Tibial artery (tissue), 4 donors: ENCODE measurements at regions not wholly inside any gene's neighbourhood (a gene's known extent, or its start where the extent isn't known, plus 50 kb on each side); places are given as distances from the start of the nearest gene placed in this dataset.

Source experiments
- DNase-seq, 2 donors: peaks; one replicate each; pipeline ENCODE4 v3.0.0-alpha.2; 2019
- H3K27ac ChIP-seq, 2 donors: fragments of 200-600 bp; sonication (generic) in 1 of 2; 1 replicate in 1 of 2; 2 replicates in 1 of 2; pipeline ENCODE4 v1.5.1; 2018 to 2019; ENCODE audit warnings: mild to moderate bottlenecking in 1 of 2
- H3K27me3 ChIP-seq, 2 donors: fragments of 200-600 bp; sonication (generic) in 1 of 2; one replicate each; pipeline versions ENCODE4 v1.5.1 to v1.6.0; 2016 to 2019
- H3K36me3 ChIP-seq, 3 donors: fragments of 200-600 bp; sonication (generic) in 2 of 3; one replicate each; pipeline ENCODE4 v1.5.1; 2016 to 2019; ENCODE audit warnings: mild to moderate bottlenecking in 2 of 3
- H3K4me1 ChIP-seq, 4 donors: fragments of 200-600 bp; sonication (generic) in 2 of 4; 1 replicate in 3 of 4; 2 replicates in 1 of 4; pipeline ENCODE4 v1.5.1; 2016 to 2019
- H3K4me3 ChIP-seq, 2 donors: fragments of 200-600 bp; sonication (generic) in 1 of 2; 1 replicate in 1 of 2; 2 replicates in 1 of 2; pipeline ENCODE4 v1.5.1; 2018 to 2019; ENCODE audit warnings: mild to moderate bottlenecking in 2 of 2
- H3K9me3 ChIP-seq, 3 donors: fragments of 200-600 bp; sonication (generic) in 1 of 3; one replicate each; pipeline ENCODE4 v1.5.1; 2016 to 2019
- intact Hi-C: fragments of 100-400 bp; cut with DNase I; formaldehyde crosslinking; loops from one replicate; pipeline ENCODE4 v1.15.0; 2023; ENCODE audit warnings: low total_unique reads
- TF ChIP-seq, protein P1 (sequence below), 2 experiments: fragments of 200-600 bp in 1 of 2; fragments of 450-650 bp in 1 of 2; IDR thresholded peaks; one replicate each; pipeline ENCODE4 v1.5.1; 2017 to 2019; ENCODE audit warnings: antibody characterized with exemption in 2 of 2, mild to moderate bottlenecking in 1 of 2, moderate library complexity in 1 of 2

DNA sequence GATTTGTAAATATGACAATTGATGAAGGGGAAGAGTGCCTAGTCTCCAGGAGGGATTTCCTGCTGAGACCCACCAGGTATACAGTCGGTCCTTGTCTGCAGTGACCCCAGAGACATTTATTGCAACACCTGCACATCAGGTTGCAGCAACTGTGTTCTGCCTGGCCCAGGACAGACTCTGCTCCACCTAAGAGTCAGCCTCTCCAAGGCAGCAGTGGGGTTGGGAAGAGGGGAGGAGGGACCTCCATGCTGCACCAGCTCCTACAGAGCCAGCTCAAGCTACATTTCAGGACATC lies 120.4 kb upstream of the IRF2BP2 start:
- DNase-seq = no peak
- Histone ChIP-seq H3K27me3 (no peaks in the 10 kb centered on the region), H3K36me3 (no peaks in the 10 kb centered on the region), H3K27ac (no peak overlapping the region), H3K9me3 (no peaks in the 10 kb centered on the region), H3K4me1 (peaks cover 0 to 30% (median 23%) of the 10 kb centered on the region in 4 donors), H3K4me3 (no peak overlapping the region)
- intact Hi-C loops = no loop called here
- TF ChIP-seq, protein P1, sequence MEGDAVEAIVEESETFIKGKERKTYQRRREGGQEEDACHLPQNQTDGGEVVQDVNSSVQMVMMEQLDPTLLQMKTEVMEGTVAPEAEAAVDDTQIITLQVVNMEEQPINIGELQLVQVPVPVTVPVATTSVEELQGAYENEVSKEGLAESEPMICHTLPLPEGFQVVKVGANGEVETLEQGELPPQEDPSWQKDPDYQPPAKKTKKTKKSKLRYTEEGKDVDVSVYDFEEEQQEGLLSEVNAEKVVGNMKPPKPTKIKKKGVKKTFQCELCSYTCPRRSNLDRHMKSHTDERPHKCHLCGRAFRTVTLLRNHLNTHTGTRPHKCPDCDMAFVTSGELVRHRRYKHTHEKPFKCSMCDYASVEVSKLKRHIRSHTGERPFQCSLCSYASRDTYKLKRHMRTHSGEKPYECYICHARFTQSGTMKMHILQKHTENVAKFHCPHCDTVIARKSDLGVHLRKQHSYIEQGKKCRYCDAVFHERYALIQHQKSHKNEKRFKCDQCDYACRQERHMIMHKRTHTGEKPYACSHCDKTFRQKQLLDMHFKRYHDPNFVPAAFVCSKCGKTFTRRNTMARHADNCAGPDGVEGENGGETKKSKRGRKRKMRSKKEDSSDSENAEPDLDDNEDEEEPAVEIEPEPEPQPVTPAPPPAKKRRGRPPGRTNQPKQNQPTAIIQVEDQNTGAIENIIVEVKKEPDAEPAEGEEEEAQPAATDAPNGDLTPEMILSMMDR (IDR thresholded peaks at IDR 0.05) = no peak

DNA sequence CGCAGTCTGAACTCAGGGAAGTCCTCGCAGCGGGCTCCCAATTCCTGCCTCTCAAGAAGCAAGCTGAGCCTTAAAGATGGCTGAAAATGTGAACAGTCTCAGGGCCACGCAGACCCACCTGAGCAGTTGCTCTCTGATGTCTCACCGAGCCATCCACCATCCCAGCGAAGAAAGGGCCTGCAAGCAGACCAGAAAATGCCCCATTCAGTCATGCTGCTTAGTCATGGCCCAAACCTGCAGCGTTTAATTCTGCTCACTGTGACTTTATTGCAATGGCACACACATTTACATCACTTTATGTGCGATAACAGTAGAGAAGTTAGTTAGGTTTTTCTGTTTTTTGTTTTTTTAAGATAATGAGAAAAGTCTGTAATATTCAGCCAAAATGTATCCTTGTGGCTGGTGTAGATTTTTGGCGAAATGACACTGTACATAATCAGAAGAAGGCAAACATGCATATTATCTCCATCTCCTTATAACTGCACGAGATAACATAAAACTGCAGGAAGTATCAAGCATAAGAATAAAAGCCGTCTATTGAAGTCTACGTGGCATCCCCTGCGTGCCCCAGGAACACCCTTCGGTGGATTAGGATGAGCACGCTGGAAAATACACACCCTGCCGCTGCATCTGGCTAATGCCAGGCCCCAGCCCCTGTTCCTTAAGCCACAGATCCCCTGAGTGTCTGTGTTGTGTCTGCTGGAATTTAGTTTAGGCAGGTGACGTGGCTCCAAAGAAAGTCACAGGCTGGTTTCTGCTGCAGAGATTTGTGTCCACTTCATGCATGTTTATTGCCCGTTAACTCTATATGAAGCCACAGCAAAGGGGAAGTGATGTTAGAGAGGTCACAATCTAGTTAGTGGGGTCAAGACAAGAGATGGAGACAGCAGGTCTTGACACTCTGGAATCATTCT lies 119.8 kb upstream of the IRF2BP2 start:
- H3K4me1 ChIP-seq = peaks cover 0 to 36% (median 29%) of the 10 kb centered on the region in 4 donors
- intact Hi-C loops = loop anchor here (5.0 kb wide), 1 partner anchor 352 kb away; no protein-coding TSS in a partner anchor
- no peak overlapping the region for H3K27ac ChIP-seq
- no peak overlapping the region for H3K4me3 ChIP-seq
- no peaks in the 10 kb centered on the region for H3K27me3 ChIP-seq
- H3K9me3 ChIP-seq = no peaks in the 10 kb centered on the region
- H3K36me3 ChIP-seq = no peaks in the 10 kb centered on the region
- TF ChIP-seq, protein P1 (IDR thresholded peaks at IDR 0.05) = no peak
- DNase-seq = no peak

DNA sequence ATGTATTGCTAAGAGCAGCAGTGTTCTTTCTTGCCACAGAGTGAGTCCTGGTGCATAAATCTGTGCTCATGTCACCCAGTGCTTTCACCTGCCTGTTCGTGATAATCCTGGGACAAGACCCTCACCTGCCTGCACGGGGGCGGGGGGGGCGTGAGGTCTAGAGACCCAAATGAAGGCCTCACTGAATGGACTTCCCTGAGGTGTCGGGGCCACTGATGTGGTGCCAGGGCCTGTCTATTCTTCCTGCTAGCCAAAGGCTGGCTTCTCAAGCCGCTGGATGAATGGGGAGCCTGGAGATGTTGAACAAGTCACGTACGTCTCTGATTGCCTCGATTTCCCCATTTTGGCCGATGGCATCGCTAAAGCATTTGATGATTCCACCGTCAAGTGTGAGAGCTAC lies 118.8 kb upstream of the IRF2BP2 start:
- Histone ChIP-seq H3K27ac (no peak overlapping the region), H3K27me3 (no peaks in the 10 kb centered on the region), H3K36me3 (no peaks in the 10 kb centered on the region), H3K9me3 (no peaks in the 10 kb centered on the region), H3K4me1 (peaks cover 0 to 41% (median 33%) of the 10 kb centered on the region in 4 donors), H3K4me3 (no peak overlapping the region)
- TF ChIP-seq, protein P1 (IDR thresholded peaks at IDR 0.05) = no peak
- intact Hi-C loops = loop anchor here (5.0 kb wide), 1 partner anchor 354 kb away; no protein-coding TSS in a partner anchor
- no peak for DNase-seq

DNA sequence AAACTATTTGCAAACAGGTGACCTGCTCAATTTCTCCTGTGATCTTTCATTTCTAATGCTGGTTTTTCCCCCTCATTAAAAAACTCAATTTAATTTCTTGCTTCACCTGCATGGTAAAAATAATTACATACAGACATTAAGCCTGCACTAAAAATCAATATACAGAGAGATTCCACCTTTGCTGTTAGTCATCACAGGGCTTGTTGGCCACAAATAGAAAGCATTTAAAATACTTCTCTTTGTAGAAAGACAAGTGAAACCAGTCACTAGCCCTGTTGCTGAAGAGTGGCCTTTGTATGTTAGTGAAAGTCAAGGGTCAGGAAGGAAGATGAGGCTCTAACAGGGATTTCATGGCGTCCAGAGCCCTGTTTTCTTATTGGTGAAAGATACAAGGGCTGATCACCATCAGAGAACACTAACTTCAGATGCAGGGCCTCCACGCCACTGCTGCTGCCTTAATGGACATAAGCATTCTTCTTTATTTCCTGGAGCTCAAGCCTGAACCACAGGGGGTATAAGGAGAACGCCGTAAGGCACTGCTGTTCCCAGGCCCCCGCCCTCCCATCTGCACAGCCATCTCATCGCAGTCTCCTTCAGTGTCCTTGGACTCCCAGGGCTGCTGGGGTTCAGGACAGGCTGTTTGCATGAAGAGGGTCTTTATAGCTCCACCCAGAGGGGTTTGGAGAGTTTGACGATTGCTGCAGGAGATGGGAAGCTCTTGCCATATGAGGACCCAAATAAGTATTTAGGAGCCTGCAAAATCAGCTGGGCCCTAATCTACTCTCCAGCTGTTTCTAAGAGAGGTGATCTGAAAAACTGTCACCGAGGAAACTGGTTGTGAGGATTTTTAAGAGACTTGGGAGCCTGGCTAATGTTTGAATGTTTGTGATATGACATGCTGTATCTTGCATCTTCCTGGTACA lies 117.3 kb upstream of the IRF2BP2 start:
- Histone ChIP-seq H3K4me3 (no peak overlapping the region), H3K27ac (peak overlapping the region; percentile 87 to 93), H3K4me1 (peaks cover 0 to 53% (median 47%) of the 10 kb centered on the region in 4 donors), H3K36me3 (no peaks in the 10 kb centered on the region), H3K27me3 (no peaks in the 10 kb centered on the region), H3K9me3 (no peaks in the 10 kb centered on the region)
- DNase-seq = no peak
- TF ChIP-seq, protein P1 (IDR thresholded peaks at IDR 0.05) = no peak
- intact Hi-C loops = loop anchor here (5.0 kb wide), 1 partner anchor 355 kb away; no protein-coding TSS in a partner anchor

DNA sequence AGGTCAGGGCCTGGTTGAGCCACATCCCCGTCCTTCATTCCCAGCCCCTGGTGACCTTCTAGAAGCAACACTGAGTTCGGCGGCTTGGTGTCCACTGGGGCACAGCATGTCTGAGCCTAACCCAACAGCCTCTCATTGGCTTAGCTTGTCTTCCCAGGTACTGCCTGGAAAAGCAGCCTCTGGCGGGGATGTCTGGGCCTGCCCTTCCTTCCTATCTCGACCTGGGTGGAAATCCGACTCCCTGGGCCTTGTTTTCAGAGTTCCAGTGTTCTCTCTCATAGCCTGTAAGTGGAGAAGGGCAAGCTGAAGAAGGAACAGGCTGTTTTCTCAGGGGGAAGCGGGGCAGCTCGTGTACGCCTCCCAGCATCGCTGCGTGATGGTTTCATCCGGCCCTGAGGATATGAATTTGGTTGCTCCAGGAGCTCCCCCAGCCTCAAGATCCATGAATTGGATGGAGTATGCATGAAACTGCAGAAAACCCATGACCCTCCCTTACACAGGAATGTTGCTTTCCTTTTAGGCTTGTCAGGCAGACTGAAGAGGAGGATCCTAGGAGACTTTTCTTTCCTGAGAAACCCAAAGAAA lies 116.5 kb upstream of the IRF2BP2 start:
- TF ChIP-seq, protein P1 (IDR thresholded peaks at IDR 0.05) = no peak
- intact Hi-C loops = loop anchor here (5.0 kb wide), 1 partner anchor 356 kb away; no protein-coding TSS in a partner anchor
- Histone ChIP-seq H3K27ac (peak overlapping the region; percentile 87 to 93), H3K36me3 (no peaks in the 10 kb centered on the region), H3K4me1 (peaks cover 0 to 59% (median 53%) of the 10 kb centered on the region in 4 donors), H3K27me3 (no peaks in the 10 kb centered on the region), H3K9me3 (no peaks in the 10 kb centered on the region), H3K4me3 (no peak overlapping the region)
- no peak for DNase-seq
